ENCODE measurements at regions not wholly inside any gene's neighbourhood (a gene's known extent, or its start where the extent isn't known, plus 50 kb on each side); places are given as distances from the start of the nearest gene placed in this dataset.
"Not testable (repeated sequence)": the region's sequence is repeated elsewhere in the genome, so short reads cannot be mapped to it uniquely, and the experiment has no call there.

DNA sequence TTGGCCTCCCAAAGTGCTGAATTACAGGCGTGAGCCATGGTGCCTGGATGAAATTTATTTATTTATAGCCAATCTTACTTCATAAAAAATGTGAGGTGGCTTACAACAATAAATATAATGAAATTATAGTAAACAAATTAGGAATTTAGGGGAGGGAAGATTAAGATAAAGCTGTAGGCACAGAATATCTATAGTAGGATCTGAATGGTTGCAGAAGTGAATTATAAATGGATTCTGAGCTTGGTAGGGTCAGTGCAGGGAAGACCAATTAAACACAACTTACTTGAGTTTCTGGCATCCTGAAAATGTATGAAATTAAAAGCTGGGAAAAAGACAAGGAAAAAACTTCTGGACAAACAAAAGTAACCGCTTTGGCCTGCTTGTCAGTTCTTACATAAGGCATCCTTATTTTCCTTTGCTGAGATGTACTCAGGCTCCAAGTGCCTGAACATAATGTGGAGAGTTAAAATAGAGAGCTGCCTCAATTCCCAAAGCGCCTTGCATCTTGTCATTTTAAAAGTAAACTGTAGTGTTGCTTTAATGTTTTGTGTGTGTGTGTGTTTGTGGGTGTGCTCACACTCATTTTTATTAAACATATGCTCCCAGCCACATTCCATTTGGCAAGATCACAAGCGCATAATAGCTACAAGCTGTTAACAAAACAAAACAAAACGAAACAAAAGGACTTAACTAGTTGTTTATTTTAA, 247.3 kb downstream of the S1PR1 start:
- DNase-seq (ENCODE audit: low spot score) = no peak

GRCh38 chr1:101484689-101485338, 248.0 kb downstream of the S1PR1 start:
- no peak for DNase-seq (ENCODE audit: low spot score)

GRCh38 chr1:101485712-101486111, 248.9 kb downstream of the S1PR1 start:
- no peak for DNase-seq (ENCODE audit: low spot score)

- DNase-seq (ENCODE audit: low spot score) = not testable (repeated sequence)
Observed at GRCh38 chr1:101492144-101492543, 255.3 kb downstream of the S1PR1 start.

DNA sequence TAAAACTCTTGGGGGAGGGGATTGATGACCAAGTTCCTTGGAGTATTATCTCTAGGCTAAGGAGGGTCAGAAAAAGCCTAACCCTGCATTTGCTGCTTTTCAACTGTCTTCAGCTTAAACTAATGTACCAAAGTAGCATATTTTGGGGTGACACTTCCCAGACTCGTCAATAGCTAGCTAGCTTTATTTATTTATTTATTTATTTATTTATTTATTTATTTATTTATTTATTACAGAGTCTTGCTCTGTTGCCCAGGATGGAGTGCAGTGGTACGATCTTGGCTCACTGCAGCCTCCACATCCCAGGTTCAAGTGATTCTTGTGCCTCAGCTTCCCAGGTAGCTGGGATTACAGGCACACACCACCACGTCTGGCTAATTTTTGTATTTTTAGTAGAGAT, 257.1 kb downstream of the S1PR1 start:
- DNase-seq (ENCODE audit: low spot score) = not testable (repeated sequence)

GRCh38 chr1:101496109-101496508, 259.3 kb downstream of the S1PR1 start:
- DNase-seq (ENCODE audit: low spot score) = no peak

DNA sequence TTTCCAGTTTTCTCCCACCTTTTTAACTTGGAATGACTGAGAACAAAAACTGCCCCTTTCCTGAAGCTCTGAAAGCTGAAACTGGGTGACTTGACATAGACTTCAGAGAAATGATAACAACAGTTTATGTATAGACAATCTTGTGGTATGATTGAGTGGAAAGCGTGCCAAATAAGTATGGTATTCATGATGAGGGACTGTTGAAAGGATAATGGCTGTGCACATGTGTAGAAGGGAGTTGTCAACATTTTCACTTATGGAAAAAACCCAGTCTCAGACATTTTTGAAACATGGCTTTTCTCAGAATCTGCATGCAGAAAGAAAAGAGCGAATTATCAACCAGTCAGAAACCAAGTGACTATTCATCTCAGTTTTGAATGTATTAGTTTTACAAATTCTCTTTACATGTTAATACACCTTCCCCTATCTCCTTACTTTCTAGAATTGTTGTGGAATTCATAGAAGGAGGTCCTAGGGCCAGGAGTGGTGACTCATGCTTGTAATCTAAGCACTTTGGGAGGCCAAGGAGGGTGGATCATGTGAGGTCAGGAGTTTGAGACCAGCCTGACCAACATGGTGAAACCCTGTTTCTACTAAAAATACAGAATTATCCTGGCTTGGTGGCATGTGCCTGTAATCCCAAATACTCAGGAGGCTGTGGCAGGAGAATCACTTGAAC, 261.2 kb downstream of the S1PR1 start:
- DNase-seq (ENCODE audit: low spot score) = no peak

- not testable (repeated sequence) for DNase-seq (ENCODE audit: low spot score)
Observed at GRCh38 chr1:101504106-101504505, 267.3 kb downstream of the S1PR1 start.

DNA sequence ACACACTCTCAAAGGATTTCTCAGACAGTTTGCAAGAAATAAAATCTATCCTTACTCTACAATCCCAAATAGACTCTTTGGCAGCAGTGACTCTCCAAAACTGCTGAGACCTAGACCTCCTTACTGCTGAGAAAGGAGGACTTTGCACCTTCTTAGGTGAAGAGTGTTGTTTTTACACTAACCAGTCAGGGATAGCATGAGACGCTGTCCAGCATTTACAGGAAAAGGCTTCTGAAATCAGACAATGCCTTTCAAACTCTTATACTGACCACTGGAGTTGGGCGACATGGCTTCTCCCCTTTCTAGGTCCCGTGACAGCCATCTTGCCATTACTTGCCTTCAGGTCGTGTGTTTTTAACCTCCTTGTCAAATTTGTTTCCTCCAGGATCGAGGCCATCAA, 268.4 kb downstream of the S1PR1 start:
- not testable (repeated sequence) for DNase-seq (ENCODE audit: low spot score)

DNA sequence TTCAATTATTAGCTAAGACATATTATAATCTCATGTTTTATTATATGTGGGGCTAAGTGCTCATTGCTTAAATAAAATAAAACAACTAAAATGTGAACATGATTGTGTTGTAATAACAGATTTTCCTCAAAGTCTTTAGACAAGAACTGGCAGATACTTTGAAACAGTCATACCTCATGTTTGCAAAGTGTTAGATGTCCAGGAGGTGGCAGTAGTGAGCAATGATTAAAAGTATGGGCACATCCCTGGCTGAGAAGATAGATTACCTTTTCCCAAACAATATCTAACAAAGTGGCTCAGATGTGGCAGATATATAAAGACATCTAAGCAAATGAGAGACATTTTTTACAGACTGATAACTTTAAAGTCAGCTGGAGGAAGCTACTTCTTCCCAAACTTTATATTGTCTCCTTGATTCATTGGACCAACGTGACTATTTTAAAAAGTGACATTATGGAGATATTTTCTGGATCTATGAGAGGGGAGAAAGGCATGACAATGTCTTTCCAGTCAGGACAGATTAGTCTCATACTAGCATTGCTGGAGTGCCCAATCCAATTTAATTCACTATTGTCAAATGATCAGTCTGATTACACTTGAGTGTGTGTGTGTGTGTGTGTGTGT, 269.8 kb downstream of the S1PR1 start:
- DNase-seq (ENCODE audit: low spot score) = peak; percentile 19

DNA sequence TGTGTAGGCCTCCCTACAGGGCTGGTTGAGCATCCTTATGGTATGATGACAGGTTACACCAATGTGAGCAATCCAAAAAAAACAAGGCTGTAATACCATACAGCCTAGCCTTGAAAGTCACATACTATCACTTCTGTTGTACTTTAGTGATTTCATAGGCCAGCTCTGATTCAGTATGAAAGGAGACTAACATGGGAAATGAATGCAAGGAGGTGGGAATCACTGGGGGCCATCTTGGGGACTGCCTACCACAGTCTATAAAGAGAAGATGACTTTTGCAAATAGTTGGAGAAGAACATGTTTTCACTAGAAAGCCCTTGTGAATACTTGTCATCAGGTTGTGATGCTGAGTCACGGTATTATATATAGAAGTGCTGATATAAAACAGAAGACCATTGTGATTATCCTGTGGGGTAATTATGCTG, 270.7 kb downstream of the S1PR1 start:
- no peak for DNase-seq (ENCODE audit: low spot score)

GRCh38 chr1:101508913-101509312, 272.1 kb downstream of the S1PR1 start:
- DNase-seq (ENCODE audit: low spot score) = no peak

DNA sequence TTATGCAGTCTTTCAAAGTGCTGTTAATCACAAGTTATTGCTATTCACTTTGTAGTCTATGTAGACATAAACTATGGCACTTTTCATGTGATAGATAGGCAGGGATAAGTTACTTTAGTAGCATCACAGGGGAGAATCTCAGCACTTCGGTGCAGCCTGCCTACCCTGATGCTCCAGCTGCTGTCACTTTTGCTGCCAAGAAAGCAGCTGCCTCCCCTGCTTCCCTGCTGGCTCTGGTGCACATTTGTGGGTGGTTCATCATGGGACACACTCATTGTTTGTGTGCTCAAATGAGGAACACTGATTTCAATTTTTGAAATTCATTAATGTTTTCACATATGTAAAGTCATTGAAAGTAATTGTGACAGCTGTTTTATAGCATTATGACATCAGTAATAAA, 272.6 kb downstream of the S1PR1 start:
- DNase-seq (ENCODE audit: low spot score) = no peak

DNA sequence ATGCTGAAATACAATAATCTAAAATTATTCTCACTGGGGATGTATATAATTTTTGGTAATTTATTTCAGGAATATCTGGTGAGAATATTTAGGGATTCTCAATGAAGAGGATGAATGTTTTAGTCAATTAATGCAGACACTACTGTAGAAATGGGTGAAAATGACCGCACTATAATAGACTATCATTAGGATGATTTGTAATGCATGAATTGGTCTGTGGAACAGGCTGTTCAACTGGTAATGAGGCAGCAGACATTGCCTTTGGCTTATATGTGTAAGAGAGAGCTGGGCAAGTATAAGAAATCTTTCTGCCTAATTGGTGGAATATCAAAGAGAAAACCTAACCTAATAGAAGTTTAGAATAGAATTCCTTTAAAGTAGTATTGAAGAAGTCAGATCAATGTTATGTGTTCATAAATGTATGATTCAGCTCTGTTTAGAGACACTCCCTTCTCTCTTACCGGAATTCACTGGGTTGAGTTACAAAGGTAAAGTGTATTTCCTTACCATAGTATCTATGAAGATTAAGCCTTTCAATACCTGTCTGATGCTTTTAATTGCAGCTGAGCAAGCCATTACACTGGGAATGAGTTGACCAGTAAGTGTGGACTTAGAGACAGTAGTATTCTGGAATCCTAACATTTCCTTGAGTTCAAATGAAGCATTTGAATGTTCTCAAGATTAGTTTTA, 274.5 kb downstream of the S1PR1 start:
- no peak for DNase-seq (ENCODE audit: low spot score)

DNA sequence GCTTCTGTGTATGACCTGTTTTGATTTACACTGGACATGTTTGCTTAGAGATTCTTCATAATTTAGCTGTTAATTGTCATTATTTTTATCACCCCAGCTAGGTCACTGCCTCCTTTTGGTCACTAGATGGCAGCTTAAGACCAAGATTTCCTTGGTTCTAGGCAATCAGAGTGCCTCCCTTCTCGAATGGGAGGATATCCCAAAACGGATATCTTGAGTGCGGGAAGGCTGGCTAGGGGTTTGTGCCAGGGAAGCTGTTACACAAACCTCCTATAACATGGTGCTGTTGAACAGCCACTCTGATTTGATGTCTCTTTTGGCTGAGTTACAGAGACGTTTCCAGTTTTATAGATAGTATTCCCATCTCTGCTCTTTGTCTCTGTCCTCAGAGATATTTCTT, 283.5 kb downstream of the S1PR1 start:
- peak; percentile 42 for DNase-seq (ENCODE audit: low spot score)

DNA sequence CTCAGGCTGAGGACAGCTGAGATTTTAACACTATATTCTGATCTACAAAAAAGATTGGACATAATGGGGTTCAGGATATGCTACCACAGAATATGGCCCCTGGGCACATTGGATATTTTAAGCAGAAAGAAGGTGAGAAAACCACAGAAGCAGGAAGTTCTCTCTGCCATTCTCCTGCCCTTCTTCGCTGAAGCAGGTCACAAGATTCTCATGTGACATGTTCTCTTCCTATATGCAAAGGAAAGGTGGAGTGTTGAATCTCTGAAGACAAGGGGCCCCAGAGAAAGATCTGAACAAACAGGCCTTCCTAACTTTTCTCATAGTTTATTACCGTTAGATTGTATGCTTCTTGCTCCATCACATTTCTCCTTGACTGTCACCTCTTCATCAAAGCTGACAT, 285.7 kb downstream of the S1PR1 start:
- no peak for DNase-seq (ENCODE audit: low spot score)

GRCh38 chr1:101526813-101527212, 290.0 kb downstream of the S1PR1 start:
- DNase-seq (ENCODE audit: low spot score) = no peak

GRCh38 chr1:101532377-101532776, 295.6 kb downstream of the S1PR1 start:
- DNase-seq (ENCODE audit: low spot score) = no peak

DNA sequence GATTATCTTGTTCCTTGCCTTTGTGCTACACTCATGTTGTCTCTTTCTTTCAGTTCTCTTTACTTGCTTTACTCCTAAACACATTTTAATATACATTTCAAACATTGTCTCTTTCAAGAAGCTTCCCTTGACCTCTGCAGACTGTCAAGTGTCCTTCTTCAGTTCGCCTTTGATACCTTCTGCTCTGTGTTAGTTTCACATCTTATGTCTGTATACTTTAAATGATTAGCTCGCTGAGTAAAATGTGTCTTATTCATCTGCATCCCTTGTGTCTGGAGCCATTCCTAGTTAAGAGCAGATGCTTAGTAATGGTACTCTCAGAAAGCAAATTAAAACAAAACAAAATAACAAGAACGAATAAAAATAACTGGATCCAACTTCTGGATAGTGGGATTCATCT, 303.3 kb downstream of the S1PR1 start:
- DNase-seq (ENCODE audit: low spot score) = no peak

GRCh38 chr1:101546885-101547284, 310.1 kb downstream of the S1PR1 start:
- no peak for DNase-seq (ENCODE audit: low spot score)

DNA sequence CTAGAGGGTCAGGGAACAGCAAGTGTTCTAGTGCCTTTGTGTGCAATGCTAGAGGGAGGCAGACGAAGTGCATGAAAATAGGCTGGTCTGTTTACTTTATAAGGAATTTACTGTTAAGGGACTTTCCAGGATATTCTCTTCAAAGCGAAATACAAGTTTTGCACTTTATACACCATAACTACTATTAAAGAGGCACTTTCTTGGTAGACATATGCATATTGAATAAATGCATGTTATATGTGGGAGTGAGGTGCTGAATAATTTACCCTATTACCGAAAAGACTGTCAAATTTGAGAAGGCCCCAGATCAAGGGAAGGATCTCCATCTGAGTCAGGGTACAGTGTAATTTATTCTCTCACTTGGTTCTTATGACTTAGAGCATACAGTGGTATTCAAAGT, 310.5 kb downstream of the S1PR1 start:
- no peak for DNase-seq (ENCODE audit: low spot score)

DNA sequence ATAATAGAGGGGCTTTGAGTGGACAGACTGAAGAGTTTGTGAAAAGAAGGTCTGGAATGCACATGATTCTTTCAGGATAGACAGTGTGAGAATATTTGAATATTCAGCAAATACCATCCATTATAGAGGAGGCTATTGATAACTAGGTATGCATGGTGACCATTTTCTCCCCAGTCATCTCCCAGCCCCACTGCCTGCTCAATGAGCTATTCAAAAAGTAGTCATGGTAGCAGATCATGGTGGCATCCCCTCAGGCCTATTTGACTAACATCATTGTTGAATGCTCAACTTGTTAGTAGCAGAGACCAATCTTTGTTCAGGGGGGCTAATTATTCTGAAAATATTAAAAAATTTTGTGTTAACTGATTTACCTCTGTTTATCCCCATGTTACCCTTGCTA, 311.6 kb downstream of the S1PR1 start:
- DNase-seq (ENCODE audit: low spot score) = no peak

Data from SW480 (cell line).